ENCODE measurements at regions not wholly inside any gene's neighbourhood (a gene's known extent, or its start where the extent isn't known, plus 50 kb on each side); places are given as distances from the start of the nearest gene placed in this dataset.

DNA sequence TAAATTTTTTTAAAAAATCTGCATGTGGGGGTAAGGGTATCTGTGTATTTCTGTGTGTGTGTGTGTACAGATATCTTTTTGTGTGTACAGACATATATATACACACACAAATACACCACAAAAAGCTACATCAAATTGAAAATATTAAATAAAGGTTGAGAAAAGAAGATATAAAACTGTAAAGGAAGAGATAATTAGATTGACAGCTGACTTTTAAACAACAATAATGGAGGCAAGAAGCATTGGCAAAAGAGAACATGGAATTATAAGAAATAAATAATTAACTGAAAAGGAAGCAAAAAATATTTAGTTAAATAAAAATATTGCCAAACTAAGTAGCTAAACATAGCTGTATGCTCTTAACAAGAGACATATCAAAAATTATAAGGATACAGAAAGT lies 291.4 kb downstream of the FSCB start:
- Histone ChIP-seq H3K27me3 (replicated peaks; ENCODE audit: insufficient read depth, low read depth, low read length, poor library complexity) (no peaks in the 10 kb centered on the region), H3K4me1 (ENCODE audit: insufficient read depth, low read length, poor library complexity, severe bottlenecking) (peaks cover 9% of the 10 kb centered on the region), H3K4me3 (ENCODE audit: low read depth, low read length, poor library complexity, severe bottlenecking) (no peak overlapping the region), H3K27ac (ENCODE audit: low read depth, low read length, poor library complexity, severe bottlenecking) (no peak overlapping the region), H3K36me3 (ENCODE audit: insufficient read depth, low read length, poor library complexity, severe bottlenecking) (peaks cover 4% of the 10 kb centered on the region), H3K9me3 (ENCODE audit: low read depth, low read length, poor library complexity, severe bottlenecking) (peaks cover 43% of the 10 kb centered on the region)
- BruUV-seq (replicated peaks): no TSS peak
- CTCF ChIA-PET: no interaction called here
- TF ChIP-seq, protein P1, sequence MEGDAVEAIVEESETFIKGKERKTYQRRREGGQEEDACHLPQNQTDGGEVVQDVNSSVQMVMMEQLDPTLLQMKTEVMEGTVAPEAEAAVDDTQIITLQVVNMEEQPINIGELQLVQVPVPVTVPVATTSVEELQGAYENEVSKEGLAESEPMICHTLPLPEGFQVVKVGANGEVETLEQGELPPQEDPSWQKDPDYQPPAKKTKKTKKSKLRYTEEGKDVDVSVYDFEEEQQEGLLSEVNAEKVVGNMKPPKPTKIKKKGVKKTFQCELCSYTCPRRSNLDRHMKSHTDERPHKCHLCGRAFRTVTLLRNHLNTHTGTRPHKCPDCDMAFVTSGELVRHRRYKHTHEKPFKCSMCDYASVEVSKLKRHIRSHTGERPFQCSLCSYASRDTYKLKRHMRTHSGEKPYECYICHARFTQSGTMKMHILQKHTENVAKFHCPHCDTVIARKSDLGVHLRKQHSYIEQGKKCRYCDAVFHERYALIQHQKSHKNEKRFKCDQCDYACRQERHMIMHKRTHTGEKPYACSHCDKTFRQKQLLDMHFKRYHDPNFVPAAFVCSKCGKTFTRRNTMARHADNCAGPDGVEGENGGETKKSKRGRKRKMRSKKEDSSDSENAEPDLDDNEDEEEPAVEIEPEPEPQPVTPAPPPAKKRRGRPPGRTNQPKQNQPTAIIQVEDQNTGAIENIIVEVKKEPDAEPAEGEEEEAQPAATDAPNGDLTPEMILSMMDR (conservative IDR thresholded peaks at IDR 0.05; ENCODE audit: low read depth, low read length): no peak
- TF ChIP-seq EZH2 (IDR thresholded peaks at IDR 0.05; ENCODE audit: borderline replicate concordance, low read depth, low read length, poor library complexity, severe bottlenecking): no peak
- intact Hi-C loops (cut with micrococcal nuclease; ENCODE audit: unreplicated experiment): no loop called here
- POLR2A ChIA-PET (ENCODE audit: low non-redundant PET): no interaction called here
- DNase-seq (ENCODE audit: low spot score): no peak

DNA sequence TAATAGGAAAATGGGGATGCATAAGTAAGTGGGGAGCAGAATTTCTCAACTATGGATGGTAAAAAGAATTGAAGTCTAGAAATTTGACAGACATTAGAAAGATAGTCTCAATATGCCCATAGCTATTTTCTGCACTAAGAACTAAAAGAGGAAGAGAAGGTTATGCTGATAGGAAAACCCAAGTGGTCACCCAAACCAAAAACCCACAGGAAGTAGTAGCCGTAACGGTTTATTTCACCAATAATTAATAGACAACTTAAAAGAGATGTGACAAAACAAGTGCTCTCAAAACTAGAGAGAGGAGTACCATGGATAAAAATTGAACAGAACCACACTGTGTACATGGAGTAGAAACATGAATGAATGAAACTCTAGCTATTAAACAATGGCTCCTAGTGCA lies 295.4 kb downstream of the FSCB start:
- H3K4me1 ChIP-seq (ENCODE audit: insufficient read depth, low read length, poor library complexity, severe bottlenecking): no peaks in the 10 kb centered on the region
- intact Hi-C loops (cut with micrococcal nuclease; ENCODE audit: unreplicated experiment): no loop called here
- TF ChIP-seq, protein P1 (conservative IDR thresholded peaks at IDR 0.05; ENCODE audit: low read depth, low read length): no peak
- TF ChIP-seq EZH2 (IDR thresholded peaks at IDR 0.05; ENCODE audit: borderline replicate concordance, low read depth, low read length, poor library complexity, severe bottlenecking): no peak
- H3K4me3 ChIP-seq (ENCODE audit: low read depth, low read length, poor library complexity, severe bottlenecking): no peak overlapping the region
- ChIA-PET POLR2A (ENCODE audit: low non-redundant PET) (no interaction called here), CTCF (no interaction called here)
- peaks cover 28% of the 10 kb centered on the region for H3K9me3 ChIP-seq (ENCODE audit: low read depth, low read length, poor library complexity, severe bottlenecking)
- H3K36me3 ChIP-seq (ENCODE audit: insufficient read depth, low read length, poor library complexity, severe bottlenecking): peaks cover 4% of the 10 kb centered on the region
- no TSS peak for BruUV-seq (replicated peaks)
- no peak for DNase-seq (ENCODE audit: low spot score)
- no peak overlapping the region for H3K27ac ChIP-seq (ENCODE audit: low read depth, low read length, poor library complexity, severe bottlenecking)
- no peaks in the 10 kb centered on the region for H3K27me3 ChIP-seq (replicated peaks; ENCODE audit: insufficient read depth, low read depth, low read length, poor library complexity)

DNA sequence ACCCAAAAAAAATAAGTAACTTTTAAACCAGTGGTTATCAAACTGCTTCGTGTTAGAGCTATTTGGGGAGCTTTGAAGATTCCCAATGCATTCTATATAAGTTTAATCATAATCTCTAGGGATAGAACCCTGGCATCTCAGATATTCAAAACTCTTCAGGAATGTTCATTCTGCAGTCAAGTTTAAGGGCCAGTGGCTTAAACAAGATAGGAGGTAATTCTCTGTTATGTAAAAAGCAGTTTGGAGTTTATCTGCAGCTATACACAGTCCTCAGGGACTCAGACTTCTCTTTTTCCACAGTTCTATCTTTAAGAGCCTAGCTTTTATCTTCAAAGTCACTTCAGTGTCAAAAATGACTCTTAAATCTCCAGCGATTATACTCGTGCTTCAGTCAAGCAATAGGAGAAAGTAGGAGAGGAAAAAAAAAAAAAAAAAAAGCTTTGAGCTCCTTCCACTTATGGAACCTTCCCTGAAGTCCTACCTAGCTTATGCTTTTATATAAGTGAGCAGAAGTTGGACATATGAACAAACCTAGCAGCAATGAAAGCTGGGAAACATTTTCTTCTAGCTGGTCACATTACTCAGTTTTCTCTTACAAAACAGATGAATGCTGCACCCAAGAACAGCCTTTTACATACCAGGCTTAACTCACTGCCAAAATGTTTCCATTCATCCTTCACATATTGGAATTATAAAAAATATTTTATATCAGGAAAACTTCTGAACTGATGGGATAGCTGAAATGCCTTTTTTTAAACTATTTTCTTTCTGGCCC lies 302.8 kb downstream of the FSCB start:
- Histone ChIP-seq H3K36me3 (ENCODE audit: insufficient read depth, low read length, poor library complexity, severe bottlenecking) (no peaks in the 10 kb centered on the region), H3K27ac (ENCODE audit: low read depth, low read length, poor library complexity, severe bottlenecking) (peak overlapping the region; percentile 35), H3K9me3 (ENCODE audit: low read depth, low read length, poor library complexity, severe bottlenecking) (no peaks in the 10 kb centered on the region), H3K4me1 (ENCODE audit: insufficient read depth, low read length, poor library complexity, severe bottlenecking) (no peaks in the 10 kb centered on the region), H3K4me3 (ENCODE audit: low read depth, low read length, poor library complexity, severe bottlenecking) (no peak overlapping the region), H3K27me3 (replicated peaks; ENCODE audit: insufficient read depth, low read depth, low read length, poor library complexity) (no peaks in the 10 kb centered on the region)
- intact Hi-C loops (cut with micrococcal nuclease; ENCODE audit: unreplicated experiment): no loop called here
- BruUV-seq (replicated peaks): no TSS peak
- ChIA-PET POLR2A (ENCODE audit: low non-redundant PET) (interaction anchor here (0.5 kb wide), 1 partner anchor 135 kb away, joined by 3 read pairs; no protein-coding TSS in a partner anchor), CTCF (no interaction called here)
- peak; percentile 53 for DNase-seq (ENCODE audit: low spot score)
- TF ChIP-seq EZH2 (IDR thresholded peaks at IDR 0.05; ENCODE audit: borderline replicate concordance, low read depth, low read length, poor library complexity, severe bottlenecking): no peak
- TF ChIP-seq, protein P1 (conservative IDR thresholded peaks at IDR 0.05; ENCODE audit: low read depth, low read length): no peak
